ENCODE measurements at regions not wholly inside any gene's neighbourhood (a gene's known extent, or its start where the extent isn't known, plus 50 kb on each side); places are given as distances from the start of the nearest gene placed in this dataset.

DNA sequence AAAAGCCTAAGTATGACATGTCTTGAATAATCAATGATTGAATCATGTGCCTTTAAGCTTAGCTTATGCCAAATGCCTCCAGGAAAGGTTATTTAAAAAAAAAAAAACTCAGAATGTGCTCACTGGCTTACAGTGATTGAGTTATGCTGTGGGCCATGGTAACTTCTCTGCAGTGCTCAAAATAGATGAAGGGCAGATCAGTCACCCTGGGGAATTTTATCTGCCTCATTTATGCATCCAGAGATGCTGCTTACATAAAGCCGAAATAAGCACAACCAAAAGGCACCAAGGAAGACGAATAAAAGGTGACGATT is 118.7 kb upstream of the MDM1 start:
- no peaks in the 10 kb centered on the region for H3K79me2 ChIP-seq (ENCODE audit: insufficient read depth)
- TF ChIP-seq, protein P1, sequence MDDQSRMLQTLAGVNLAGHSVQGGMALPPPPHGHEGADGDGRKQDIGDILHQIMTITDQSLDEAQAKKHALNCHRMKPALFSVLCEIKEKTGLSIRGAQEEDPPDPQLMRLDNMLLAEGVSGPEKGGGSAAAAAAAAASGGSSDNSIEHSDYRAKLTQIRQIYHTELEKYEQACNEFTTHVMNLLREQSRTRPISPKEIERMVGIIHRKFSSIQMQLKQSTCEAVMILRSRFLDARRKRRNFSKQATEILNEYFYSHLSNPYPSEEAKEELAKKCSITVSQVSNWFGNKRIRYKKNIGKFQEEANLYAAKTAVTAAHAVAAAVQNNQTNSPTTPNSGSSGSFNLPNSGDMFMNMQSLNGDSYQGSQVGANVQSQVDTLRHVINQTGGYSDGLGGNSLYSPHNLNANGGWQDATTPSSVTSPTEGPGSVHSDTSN (IDR thresholded peaks at IDR 0.05) = no peak
- TF ChIP-seq, protein P2, sequence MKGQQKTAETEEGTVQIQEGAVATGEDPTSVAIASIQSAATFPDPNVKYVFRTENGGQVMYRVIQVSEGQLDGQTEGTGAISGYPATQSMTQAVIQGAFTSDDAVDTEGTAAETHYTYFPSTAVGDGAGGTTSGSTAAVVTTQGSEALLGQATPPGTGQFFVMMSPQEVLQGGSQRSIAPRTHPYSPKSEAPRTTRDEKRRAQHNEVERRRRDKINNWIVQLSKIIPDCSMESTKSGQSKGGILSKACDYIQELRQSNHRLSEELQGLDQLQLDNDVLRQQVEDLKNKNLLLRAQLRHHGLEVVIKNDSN (IDR thresholded peaks at IDR 0.05; ENCODE audit: borderline replicate concordance, low read depth) = no peak
- TF ChIP-seq SIN3A (IDR thresholded peaks at IDR 0.05; ENCODE audit: borderline replicate concordance, low read depth, low read length) (no peak), POLR2AphosphoS5 (IDR thresholded peaks at IDR 0.05; ENCODE audit: low read depth, low read length) (no peak), RCOR1 (IDR thresholded peaks at IDR 0.05; ENCODE audit: low read length) (no peak), MXI1 (IDR thresholded peaks at IDR 0.05; ENCODE audit: low read depth, low read length) (no peak), TCF12 (IDR thresholded peaks at IDR 0.05) (no peak), EZH2phosphoT487 (IDR thresholded peaks at IDR 0.05; ENCODE audit: borderline replicate concordance, low read depth) (no peak), RXRA (IDR thresholded peaks at IDR 0.05; ENCODE audit: borderline replicate concordance, low read depth) (no peak), FOSL2 (IDR thresholded peaks at IDR 0.05; ENCODE audit: borderline replicate concordance, low read depth) (no peak), GATA2 (CRISPR knock-in tag; IDR thresholded peaks at IDR 0.05) (no peak), NFIC (IDR thresholded peaks at IDR 0.05; ENCODE audit: borderline replicate concordance) (no peak)
- TF ChIP-seq, protein P3, sequence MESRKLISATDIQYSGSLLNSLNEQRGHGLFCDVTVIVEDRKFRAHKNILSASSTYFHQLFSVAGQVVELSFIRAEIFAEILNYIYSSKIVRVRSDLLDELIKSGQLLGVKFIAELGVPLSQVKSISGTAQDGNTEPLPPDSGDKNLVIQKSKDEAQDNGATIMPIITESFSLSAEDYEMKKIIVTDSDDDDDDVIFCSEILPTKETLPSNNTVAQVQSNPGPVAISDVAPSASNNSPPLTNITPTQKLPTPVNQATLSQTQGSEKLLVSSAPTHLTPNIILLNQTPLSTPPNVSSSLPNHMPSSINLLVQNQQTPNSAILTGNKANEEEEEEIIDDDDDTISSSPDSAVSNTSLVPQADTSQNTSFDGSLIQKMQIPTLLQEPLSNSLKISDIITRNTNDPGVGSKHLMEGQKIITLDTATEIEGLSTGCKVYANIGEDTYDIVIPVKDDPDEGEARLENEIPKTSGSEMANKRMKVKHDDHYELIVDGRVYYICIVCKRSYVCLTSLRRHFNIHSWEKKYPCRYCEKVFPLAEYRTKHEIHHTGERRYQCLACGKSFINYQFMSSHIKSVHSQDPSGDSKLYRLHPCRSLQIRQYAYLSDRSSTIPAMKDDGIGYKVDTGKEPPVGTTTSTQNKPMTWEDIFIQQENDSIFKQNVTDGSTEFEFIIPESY (IDR thresholded peaks at IDR 0.05; ENCODE audit: borderline replicate concordance, low read depth) = no peak
- no peak for DNase-seq
- H3K4me1 ChIP-seq (ENCODE audit: control insufficient read depth in 1 of 2, insufficient read depth in 2 of 2, low read depth in 1 of 2, low read length in 1 of 2) = peaks cover 4 to 28% of the 10 kb centered on the region in 2 experiments; a peak in 2 of 4 replicates
- H2AFZ ChIP-seq (ENCODE audit: low read depth) = no peak overlapping the region
- no peak overlapping the region for H3K4me3 ChIP-seq (ENCODE audit: low read depth in 2 of 2, low read length in 1 of 2)
- no peaks in the 10 kb centered on the region for H3F3A ChIP-seq (replicated peaks; ENCODE audit: insufficient read depth)
- peak overlapping the region; percentile 6; the same call in 1 of the 2 replicates for H3K4me2 ChIP-seq
- H4K20me1 ChIP-seq (ENCODE audit: insufficient read depth) = no peaks in the 10 kb centered on the region
- 90% methylated on average over 3 of the region's 3 CpGs for WGBS (ENCODE audit: low lambda C conversion rate)
- H3K36me3 ChIP-seq (replicated peaks in 1 of 2; ENCODE audit: control insufficient read depth in 1 of 2, insufficient read depth in 2 of 2, low read length in 1 of 2) = no peaks in the 10 kb centered on the region
- H3K27ac ChIP-seq (ENCODE audit: low read depth in 2 of 2, low read length in 1 of 2) = peak overlapping the region; percentile 29 to 51; a peak in 2 of 4 replicates
- no peaks in the 10 kb centered on the region for H3K27me3 ChIP-seq (ENCODE audit: insufficient read depth)
- H3K9ac ChIP-seq = no peak overlapping the region
- H3K9me3 ChIP-seq = no peaks in the 10 kb centered on the region
- ChIA-PET POLR2A (no interaction called here), CTCF (no interaction called here)
- no peaks in the 10 kb centered on the region for H3K9me2 ChIP-seq

DNA sequence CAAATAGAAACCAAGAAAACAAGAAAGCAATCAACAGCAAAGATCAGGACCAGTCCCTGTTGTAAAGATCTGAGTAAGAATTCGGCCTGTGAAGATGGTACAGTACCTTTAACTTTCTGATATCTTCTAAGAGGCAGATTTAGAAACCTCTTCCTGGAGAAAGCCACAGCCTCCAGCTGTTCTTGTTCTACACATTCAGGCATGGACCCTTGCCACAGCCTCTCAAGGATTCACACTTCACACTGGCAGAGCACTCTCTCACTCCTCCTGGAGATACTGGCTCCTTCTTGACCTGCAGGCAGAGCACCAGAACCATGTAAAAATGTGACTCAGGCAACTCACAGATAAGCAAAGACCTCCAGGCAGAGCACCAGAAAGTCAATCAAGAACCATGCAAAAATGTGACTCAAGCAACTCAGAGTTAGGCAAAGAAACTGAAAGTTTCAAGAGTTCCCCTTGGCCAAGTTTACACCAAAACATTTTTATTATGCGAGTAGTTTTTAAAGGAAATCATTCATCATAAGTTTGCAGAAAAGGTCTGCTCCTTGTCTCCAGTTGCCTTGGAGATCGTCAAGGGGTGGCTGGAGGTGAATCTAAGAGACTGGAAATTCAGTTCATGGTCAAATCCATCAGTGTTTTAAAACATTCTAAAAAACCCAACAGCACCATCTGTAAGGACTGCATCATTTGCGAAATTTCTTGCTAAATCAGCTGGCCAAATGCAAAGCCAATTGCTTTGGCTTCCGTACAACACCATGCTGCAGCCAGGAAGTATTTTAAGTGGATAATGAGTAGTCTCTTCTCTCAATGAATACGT is 119.3 kb upstream of the MDM1 start:
- DNase-seq = no peak
- Histone ChIP-seq H3K27me3 (ENCODE audit: insufficient read depth) (no peaks in the 10 kb centered on the region), H3K9me3 (no peaks in the 10 kb centered on the region), H3K36me3 (replicated peaks in 1 of 2; ENCODE audit: control insufficient read depth in 1 of 2, insufficient read depth in 2 of 2, low read length in 1 of 2) (no peaks in the 10 kb centered on the region), H3K79me2 (ENCODE audit: insufficient read depth) (no peaks in the 10 kb centered on the region), H3K9me2 (no peaks in the 10 kb centered on the region), H3K4me1 (ENCODE audit: control insufficient read depth in 1 of 2, insufficient read depth in 2 of 2, low read depth in 1 of 2, low read length in 1 of 2) (peaks cover 2 to 32% of the 10 kb centered on the region in 2 experiments; a peak in 2 of 4 replicates), H3K4me2 (peak overlapping the region; percentile 6; the same call in 1 of the 2 replicates), H3K27ac (ENCODE audit: low read depth in 2 of 2, low read length in 1 of 2) (peak overlapping the region; percentile 29 to 51; a peak in 2 of 4 replicates), H3K4me3 (ENCODE audit: low read depth in 2 of 2, low read length in 1 of 2) (no peak overlapping the region), H3F3A (replicated peaks; ENCODE audit: insufficient read depth) (no peaks in the 10 kb centered on the region), H2AFZ (ENCODE audit: low read depth) (no peak overlapping the region), H4K20me1 (ENCODE audit: insufficient read depth) (no peaks in the 10 kb centered on the region), H3K9ac (no peak overlapping the region)
- POLR2A ChIA-PET = no interaction called here
- TF ChIP-seq, protein P1 (IDR thresholded peaks at IDR 0.05) = peak; percentile 46; the same call in 1 of the 2 replicates
- no peak for TF ChIP-seq EZH2phosphoT487 (IDR thresholded peaks at IDR 0.05; ENCODE audit: borderline replicate concordance, low read depth)
- CTCF ChIA-PET = no interaction called here
- 52% methylated on average over 6 of the region's 6 CpGs for WGBS (ENCODE audit: low lambda C conversion rate)
